GM12892 (cell line): ENCODE measurements at regions not wholly inside any gene's neighbourhood (a gene's known extent, or its start where the extent isn't known, plus 50 kb on each side); places are given as distances from the start of the nearest gene placed in this dataset.

Source experiments
- POLR2A ChIP-seq: IDR thresholded peaks from 2 replicates; pipeline ENCODE4 v1.6.1; 2011; ENCODE audit warnings: low read depth, low read length, control low read depth
- POLR2AphosphoS5 ChIP-seq: IDR thresholded peaks from 2 replicates; pipeline ENCODE4 v1.6.1; 2011; ENCODE audit warnings: low read depth, low read length, control low read depth

GRCh38 chr2:163269374-163270021 lies 430.9 kb upstream of the KCNH7 start:
- TF ChIP-seq POLR2AphosphoS5 (no peak), POLR2A (no peak)
